ENCODE measurements at regions not wholly inside any gene's neighbourhood (a gene's known extent, or its start where the extent isn't known, plus 50 kb on each side); places are given as distances from the start of the nearest gene placed in this dataset.

DNA sequence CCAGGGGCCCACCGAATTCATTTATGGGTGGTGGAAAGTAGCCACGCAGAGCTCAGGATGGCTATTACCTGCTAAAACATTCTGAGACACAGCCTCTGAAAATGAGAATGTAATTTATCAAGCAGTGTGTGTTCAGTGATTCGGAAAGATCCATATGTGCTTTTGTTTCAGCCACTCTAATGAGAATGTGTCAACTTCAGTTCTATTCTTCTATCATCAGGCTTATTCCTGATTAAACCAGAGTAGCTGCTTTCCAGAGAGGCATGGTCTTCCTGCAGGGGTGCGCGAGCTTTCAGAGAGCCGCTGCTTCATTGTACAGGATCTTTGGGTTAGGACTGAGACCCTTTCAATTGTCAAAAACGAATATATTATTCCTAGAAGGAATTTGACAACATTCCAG is 167.6 kb downstream of the OTUD1 start:
- no peak overlapping the region for H3K4me3 ChIP-seq (ENCODE audit: low read depth in 1 of 2, low read length in 1 of 2)
- H3K27ac ChIP-seq, result no peak overlapping the region
- no peaks in the 10 kb centered on the region for H3K9me3 ChIP-seq
- TF ChIP-seq, protein P1, sequence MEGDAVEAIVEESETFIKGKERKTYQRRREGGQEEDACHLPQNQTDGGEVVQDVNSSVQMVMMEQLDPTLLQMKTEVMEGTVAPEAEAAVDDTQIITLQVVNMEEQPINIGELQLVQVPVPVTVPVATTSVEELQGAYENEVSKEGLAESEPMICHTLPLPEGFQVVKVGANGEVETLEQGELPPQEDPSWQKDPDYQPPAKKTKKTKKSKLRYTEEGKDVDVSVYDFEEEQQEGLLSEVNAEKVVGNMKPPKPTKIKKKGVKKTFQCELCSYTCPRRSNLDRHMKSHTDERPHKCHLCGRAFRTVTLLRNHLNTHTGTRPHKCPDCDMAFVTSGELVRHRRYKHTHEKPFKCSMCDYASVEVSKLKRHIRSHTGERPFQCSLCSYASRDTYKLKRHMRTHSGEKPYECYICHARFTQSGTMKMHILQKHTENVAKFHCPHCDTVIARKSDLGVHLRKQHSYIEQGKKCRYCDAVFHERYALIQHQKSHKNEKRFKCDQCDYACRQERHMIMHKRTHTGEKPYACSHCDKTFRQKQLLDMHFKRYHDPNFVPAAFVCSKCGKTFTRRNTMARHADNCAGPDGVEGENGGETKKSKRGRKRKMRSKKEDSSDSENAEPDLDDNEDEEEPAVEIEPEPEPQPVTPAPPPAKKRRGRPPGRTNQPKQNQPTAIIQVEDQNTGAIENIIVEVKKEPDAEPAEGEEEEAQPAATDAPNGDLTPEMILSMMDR (IDR thresholded peaks at IDR 0.05), result no peak
- H3K27me3 ChIP-seq, result no peaks in the 10 kb centered on the region
- no peaks in the 10 kb centered on the region for H3K36me3 ChIP-seq
- H3K4me1 ChIP-seq (ENCODE audit: control insufficient read depth in 1 of 2, insufficient read depth in 1 of 2, low read depth in 1 of 2, low read length in 1 of 2), result no peaks in the 10 kb centered on the region

DNA sequence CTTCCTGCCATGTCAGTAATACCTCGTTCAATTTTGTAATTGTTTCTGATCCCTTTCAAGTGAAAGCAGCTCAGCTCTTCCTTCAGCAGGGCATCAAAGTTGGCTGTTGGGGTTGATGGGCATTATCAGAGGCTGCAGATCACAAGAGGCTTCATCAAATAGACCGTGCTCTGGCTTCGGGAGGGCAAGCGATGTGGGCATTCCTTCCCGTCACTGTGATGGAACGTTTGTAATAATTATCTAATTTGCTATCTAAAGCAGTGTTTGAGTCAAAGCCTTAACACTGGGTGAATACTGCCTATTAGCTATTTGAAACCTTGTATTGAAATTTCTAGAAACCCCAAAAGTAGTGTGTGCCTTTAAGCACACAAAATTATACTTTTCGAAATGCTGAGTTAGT is 170.1 kb downstream of the OTUD1 start:
- no peaks in the 10 kb centered on the region for H3K4me1 ChIP-seq (ENCODE audit: control insufficient read depth in 1 of 2, insufficient read depth in 1 of 2, low read depth in 1 of 2, low read length in 1 of 2)
- H3K9me3 ChIP-seq, result no peaks in the 10 kb centered on the region
- H3K27me3 ChIP-seq, result no peaks in the 10 kb centered on the region
- no peak overlapping the region for H3K4me3 ChIP-seq (ENCODE audit: low read depth in 1 of 2, low read length in 1 of 2)
- TF ChIP-seq, protein P1 (IDR thresholded peaks at IDR 0.05), result no peak
- H3K36me3 ChIP-seq, result no peaks in the 10 kb centered on the region
- H3K27ac ChIP-seq, result no peak overlapping the region

DNA sequence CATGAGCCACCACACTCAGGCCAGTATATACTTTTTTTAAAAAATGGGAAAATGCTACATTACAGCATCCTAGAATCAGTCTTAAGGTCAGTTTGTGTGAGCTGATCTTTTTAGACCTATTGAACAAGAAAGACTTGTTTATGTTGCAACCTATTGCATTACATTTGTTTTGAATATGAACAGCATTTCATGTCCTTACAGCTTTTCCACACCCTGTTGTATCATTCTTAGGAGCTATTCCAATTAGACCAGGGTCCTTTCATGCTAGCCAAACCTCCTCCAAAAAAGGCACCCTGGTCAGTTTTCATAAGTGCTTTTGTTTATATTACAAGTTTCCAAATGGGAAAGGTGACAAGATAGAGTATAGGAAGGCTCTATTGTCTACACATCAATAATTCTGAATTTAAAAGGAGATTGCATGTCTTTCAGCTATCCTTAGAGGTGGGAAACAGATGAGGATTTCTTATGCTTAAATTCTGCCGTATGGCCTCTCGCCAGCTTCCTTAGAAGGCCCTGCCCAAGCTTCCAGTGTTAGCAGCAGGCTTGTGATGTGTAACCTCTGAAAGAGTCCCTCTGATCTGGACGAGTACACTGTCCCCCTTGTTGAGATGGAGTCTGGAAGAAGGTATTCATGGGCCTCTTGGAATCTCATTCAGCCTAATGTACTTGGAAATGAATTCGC is 171.9 kb downstream of the OTUD1 start:
- TF ChIP-seq, protein P1 (IDR thresholded peaks at IDR 0.05), result no peak
- no peaks in the 10 kb centered on the region for H3K9me3 ChIP-seq
- no peaks in the 10 kb centered on the region for H3K36me3 ChIP-seq
- H3K27me3 ChIP-seq, result no peaks in the 10 kb centered on the region
- no peak overlapping the region for H3K4me3 ChIP-seq (ENCODE audit: low read depth in 1 of 2, low read length in 1 of 2)
- H3K27ac ChIP-seq, result no peak overlapping the region
- no peaks in the 10 kb centered on the region for H3K4me1 ChIP-seq (ENCODE audit: control insufficient read depth in 1 of 2, insufficient read depth in 1 of 2, low read depth in 1 of 2, low read length in 1 of 2)

DNA sequence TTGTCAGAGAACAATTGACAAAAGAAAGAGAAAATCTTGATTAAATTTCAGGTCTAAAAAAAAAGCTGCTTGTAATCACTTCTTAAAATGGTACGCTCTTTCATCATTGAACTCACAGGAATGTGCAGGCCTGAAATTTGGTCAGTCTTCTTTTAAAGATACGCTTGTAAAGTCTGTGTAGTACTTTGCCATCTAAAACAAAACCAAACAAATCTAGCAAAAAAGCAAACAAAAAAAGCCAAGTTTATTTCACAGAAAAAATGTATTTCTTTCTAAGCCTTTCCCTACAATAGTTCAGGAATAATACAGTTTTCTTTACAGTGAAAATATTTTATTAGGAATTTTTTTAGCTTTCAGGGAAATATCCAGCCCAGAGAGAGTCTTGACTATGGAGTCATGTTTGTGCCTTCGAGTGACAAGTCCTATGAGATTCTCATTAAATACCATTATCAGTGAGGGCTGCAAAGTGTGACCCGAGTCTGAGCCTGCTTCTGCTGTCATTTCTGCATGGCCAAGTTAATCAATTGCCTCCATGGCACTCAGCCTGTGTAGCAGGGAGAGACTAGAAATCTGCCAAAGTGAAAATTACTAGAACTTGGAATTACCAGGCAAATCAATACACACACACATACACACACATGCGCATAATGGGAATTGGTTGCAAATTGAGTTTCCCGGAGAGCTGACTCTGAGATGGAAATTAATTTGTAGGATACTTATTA is 172.6 kb downstream of the OTUD1 start:
- TF ChIP-seq, protein P1 (IDR thresholded peaks at IDR 0.05), result no peak
- Histone ChIP-seq H3K27ac (no peak overlapping the region), H3K9me3 (no peaks in the 10 kb centered on the region), H3K4me3 (ENCODE audit: low read depth in 1 of 2, low read length in 1 of 2) (no peak overlapping the region), H3K27me3 (no peaks in the 10 kb centered on the region), H3K4me1 (ENCODE audit: control insufficient read depth in 1 of 2, insufficient read depth in 1 of 2, low read depth in 1 of 2, low read length in 1 of 2) (no peaks in the 10 kb centered on the region), H3K36me3 (no peaks in the 10 kb centered on the region)

DNA sequence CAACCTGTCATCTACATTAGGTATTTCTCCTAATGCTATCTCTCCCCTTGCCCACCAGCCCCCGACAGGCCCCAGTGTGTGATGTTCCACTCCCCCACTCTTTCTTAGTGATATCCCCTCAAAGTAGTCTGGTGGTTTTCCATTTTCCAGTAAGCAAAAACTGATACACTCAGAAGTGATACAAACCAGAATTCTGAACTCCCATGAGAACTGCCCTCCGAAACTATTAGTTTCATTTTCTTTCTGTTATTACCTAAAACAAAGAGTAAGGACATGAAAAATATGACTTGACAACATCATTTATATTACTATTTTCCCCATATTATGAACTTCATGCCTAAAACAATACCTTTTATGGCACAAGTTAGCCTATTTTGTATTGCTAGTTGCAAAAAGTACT is 175.0 kb downstream of the OTUD1 start:
- no peak overlapping the region for H3K4me3 ChIP-seq (ENCODE audit: low read depth in 1 of 2, low read length in 1 of 2)
- TF ChIP-seq, protein P1 (IDR thresholded peaks at IDR 0.05), result no peak
- H3K4me1 ChIP-seq (ENCODE audit: control insufficient read depth in 1 of 2, insufficient read depth in 1 of 2, low read depth in 1 of 2, low read length in 1 of 2), result no peaks in the 10 kb centered on the region
- H3K27ac ChIP-seq, result no peak overlapping the region
- no peaks in the 10 kb centered on the region for H3K9me3 ChIP-seq
- H3K36me3 ChIP-seq, result no peaks in the 10 kb centered on the region
- no peaks in the 10 kb centered on the region for H3K27me3 ChIP-seq

All from neutrophil (primary cell).